Activated T-cell treated with anti-CD3 and anti-CD28 coated beads for 24 hours (primary cell): ENCODE measurements at regions not wholly inside any gene's neighbourhood (a gene's known extent, or its start where the extent isn't known, plus 50 kb on each side); places are given as distances from the start of the nearest gene placed in this dataset.

ENCODE experiments used
- DNase-seq: peaks from one replicate; pipeline ENCODE4 v3.0.0-alpha.2; 2020; ENCODE audit warnings: low read depth

GRCh38 chr11:16685914-16686313 is 52.5 kb upstream of the C11orf58 start:
- DNase-seq = no peak

GRCh38 chr11:16678466-16679116 is 59.9 kb upstream of the C11orf58 start:
- DNase-seq = no peak

DNA sequence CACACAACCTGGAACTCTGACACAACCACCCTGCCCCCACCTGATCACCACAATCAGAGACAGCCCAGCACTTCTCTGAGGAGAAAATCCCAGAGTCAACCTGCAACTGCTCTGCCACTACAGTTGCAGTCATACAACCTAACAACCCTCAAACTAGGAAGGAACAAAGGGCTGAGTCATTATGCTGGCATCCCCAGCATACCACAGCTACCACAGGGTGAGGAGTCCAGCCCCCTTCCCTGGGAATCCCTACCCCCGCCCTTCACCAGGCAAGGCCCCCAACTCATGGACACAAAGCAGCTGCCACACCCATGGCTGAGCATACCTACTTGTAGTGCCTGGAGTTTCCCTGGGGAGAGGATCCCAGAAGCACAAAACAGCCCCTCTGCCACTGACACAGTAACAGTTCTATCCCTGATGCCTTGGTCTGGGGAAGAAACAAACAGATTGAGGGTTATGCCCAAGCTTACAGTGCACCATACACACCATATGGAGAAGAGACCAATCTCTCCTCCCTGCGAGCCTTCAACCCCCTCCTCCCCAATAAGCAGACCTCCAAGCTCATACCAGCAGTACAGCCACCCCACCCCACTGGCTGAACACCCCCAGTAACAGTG is 68.5 kb upstream of the C11orf58 start:
- DNase-seq = no peak

DNA sequence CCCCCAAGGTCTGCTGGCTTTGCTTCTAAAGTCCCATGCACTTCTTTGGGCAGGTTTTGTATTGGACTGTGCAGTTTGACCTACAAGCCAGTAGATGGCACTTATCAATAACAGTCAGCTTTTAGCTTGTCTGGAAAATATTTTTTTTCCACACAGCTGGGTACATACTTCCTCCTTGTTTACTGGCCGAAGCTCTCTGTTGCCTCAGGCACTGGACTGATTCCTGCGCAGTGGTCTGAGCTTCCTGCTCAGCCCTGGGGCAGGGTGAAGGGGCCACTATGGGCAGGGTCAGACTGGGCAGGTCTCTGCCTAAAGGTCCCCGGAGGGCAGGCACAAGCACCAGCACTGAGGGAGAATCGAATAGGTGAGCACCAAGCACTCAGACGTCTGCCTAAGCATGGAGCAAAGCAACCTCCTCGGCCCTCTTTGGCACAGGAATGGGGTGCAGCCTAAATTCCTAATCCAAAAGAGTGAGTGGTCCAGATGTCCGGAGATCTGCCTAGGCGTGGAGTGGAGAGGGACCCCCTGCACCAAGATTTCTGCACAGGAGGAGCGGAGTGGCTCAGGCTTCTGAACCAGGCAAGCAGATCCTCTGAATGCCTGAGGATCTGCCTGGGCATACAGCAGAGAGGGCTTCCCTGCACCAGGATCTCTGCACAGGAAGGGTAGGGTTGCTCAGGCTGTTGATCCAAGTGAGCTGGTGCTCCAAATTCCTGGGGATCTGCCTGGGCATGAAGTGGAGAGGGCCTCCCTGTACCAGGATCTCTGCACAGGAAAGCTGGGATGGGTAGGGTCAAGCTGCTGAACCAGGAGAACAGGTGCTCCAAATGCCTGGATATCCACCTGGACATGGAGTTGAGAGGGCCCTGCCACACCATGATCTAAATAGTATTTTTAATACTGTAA is 105.9 kb upstream of the C11orf58 start:
- no peak for DNase-seq

DNA sequence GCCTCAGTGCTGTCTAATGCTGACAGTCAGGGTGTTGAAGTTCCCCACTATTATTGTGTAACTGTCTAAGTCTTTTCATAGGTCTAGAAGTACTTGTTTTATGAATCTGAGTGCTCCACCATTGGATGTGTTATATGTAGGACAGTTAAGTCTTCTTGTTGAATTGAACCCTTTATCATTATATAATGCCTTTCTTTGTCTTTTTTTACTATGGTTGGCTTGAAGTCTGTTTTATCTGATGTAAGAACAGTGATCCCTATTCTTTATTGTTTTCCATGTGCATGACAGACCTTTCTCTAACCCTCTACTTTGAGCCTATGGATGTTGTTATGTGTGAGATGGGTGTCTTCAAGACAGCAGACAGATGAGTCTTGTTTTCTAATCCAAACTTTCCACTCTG is 107.8 kb upstream of the C11orf58 start:
- DNase-seq = no peak

DNA sequence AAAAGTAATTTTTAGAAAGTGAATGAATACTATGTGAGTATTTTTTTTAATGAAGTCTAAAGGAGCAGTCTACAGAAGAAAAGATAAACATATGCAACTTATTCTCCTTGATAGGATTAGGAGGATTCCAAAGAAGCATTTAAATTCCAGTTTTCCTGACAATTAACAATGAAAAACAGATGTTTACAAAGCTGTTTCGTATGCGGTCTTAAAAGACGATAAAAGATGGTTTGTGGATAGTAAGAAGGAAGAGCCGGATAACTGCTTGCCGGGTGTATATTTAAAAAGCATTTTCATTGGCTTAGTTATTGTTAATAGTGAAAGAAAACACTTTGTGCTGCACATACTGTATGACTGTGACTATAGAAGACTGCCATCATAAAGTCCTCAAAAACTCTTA is 120.0 kb upstream of the C11orf58 start:
- no peak for DNase-seq

DNA sequence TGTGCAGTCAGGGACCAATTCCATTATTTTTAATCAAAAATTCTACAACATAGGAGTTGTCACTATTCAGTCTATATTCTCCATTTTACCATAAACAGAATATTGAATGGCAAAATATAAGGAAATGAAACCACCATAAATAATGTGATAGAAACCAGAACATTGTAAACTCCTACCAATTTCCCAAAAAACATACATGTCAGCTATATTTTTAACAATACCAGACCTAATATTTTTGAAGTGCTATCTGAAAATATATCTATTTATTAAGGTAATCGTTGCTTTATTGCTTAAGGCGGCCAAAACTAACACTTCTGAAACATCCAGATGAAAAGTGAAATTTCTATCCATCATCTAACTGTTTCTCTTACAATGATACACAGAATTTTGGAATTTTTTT is 123.0 kb upstream of the C11orf58 start:
- DNase-seq = no peak

DNA sequence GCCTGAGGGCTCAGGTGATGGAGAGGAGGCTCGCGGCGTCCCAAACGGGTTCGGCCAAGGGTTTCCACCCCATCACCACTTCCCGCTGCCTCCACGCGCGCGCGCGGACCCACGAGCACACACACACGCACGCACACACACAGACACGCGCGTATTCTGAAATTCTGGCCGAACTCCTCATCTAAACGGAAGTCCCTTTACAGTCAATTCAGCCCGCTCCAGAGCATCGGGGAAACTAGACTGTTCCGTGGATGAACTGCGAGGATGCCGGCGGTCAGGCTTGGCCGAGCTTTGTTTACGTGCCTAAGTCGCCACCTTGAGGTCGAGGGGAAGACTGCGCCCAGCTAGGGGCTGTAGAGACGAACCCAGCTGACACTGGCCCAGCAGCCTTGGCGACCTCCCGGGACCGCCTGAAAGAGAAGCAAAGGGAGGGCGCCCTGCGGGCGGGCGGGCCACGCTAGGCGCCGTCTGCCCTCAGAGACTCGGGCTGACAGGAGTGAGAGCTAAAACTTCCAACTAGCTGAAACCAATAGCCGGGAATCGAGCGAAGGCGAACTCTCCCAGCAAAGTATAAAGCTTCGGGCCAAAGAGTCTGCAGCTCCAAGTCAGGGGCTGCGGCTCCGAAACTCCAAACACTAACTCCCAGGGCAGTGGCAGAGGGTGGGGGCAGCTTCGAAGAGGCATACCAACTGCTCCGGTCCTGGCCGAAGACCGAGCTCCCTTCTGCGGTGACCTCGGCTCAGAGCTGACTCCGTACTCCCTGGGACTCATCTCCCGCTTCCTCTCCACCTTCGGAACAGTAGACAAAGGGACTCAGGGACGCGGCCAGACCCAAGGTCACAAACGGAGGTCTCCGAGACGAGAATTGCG is 124.7 kb upstream of the C11orf58 start:
- DNase-seq = peak; percentile 60

DNA sequence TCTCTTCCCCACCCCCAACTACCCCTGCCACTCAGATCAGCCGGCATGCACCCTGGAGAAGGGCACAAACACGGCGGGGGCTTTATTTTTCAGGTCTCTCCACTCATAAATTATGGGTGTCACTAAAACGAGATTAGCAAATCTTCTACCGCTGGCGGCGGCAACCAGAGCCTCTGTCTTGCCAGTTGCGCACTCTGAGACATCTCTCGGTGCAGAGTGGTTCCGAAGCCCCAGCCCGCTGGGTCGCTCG is 125.3 kb upstream of the C11orf58 start:
- no peak for DNase-seq

DNA sequence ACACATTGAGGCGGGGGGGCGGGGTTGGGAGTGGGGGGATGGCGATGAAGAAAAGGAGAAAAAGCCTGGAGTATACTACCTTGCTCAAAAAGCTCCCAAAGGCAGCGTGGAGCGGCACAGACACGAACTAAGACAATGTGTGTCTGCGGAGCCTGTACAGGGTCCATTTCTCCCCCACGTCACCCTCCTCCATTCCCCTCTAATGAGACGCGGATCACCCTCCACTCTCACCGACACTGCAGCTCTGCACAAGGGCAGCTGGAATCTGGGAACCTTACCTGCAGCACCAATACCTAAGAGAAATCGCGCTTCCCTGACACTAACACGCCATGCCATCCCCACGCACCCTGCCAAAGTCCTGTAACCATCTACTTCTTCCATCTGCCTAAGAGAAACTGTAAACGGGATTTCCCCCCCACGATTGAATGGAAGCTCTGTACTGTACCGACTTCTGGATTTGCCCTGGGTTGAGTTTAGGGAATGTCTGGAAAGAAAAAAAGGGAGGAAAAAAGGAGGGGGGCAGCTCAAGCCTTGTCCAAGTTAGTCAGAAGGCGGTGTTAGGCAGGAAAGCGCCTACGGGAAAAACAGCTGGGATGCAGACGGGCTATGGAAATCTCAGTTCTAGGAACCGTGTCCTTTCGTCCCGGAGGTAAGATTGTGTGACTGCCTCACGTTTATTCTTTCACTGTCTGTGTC is 125.7 kb upstream of the C11orf58 start:
- no peak for DNase-seq

- DNase-seq = no peak
These were observed 126.4 kb upstream of the C11orf58 start for GRCh38 chr11:16611926-16612565.

DNA sequence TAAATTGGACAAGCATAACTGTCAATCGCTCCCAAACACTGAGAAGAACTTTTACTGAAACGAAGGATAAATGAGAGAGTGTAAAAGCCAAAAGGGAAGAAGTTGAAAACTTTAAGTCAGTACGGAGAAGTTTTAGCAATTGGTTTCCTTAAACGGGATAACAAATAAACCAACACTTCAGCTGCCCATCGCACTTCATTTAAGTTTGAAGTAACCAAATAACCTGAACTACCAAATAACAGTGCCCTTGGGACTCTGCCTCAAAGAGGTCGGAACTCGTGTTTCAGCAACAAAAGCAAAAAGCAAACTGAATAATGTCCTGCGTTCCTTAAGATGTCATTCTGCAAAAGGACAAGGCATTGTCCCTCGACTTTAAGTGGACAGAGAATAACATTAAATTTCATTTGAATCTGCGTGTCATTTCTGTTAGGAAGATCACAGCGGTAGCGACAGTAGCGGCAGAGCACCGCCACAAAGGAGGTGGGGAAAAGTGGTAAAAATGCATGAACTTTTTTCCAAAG is 127.0 kb upstream of the C11orf58 start:
- DNase-seq = no peak

GRCh38 chr11:16610738-16611388 is 127.6 kb upstream of the C11orf58 start:
- DNase-seq = no peak

GRCh38 chr11:16610213-16610737 is 128.2 kb upstream of the C11orf58 start:
- DNase-seq = no peak

DNA sequence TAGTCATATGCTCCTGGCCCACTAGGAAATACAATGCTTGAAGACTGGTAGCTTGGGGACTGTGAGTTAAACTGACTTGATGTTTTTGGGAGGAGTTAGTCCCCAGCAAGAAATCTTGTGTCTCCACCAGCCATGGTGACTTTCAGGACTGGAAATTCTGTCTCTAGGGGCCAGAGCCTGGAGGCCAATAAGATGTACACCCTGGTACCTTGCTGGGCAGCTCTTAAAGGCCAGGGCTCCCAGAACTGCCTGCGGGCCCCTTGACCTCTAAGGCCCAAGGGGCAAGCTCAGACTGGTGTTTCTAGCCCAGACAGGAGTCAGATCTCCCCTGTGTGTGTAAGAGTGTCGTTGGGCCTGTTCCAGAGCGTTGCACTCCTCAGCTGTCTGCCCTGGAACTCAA is 128.7 kb upstream of the C11orf58 start:
- DNase-seq = no peak

DNA sequence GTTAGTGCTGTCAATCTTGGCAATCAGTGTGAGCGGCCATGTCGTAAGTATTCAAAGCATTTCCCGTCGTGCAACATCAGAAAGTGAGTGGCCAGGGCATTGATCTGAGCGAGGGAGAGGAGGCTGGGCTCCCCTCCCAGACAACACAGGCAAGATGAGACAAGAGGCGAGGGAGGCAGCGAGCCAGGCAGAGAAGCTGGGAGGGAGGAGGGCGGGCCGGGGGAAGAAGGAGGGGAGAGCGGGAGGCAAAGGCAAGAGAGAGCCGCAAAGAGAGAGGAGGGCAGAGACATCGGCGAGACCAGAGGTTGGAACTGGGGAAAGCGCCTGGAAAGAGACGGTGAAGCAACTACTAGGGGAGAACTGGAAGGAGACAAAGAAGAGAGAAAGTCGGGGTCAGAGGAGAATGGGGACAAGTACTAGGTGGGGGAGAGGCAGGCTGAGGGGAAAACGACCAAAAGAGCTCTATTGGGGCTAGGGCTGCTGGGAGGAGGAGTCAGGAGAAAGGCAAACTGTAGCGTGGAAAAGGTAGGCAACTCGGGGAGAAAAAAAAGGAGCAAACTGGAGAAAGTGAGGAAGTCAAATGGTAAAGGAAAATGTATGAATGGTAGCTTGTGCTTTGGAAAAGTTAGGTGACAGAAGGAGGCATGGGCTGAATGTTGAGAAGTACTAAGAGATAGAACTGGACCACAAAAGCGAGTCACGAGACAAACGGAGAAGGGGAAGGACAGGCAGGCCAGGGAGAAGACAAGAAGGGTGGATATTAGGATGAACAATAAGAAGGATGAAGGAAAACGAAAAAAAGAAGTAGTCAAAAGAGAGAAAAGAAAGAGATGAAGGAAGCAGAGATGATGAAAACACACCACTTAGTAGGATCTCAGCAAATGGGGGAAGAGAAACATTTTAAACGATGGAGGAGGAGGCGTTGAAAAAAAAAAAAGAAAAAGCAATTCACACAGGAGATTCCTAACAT is 130.5 kb upstream of the C11orf58 start:
- no peak for DNase-seq

DNA sequence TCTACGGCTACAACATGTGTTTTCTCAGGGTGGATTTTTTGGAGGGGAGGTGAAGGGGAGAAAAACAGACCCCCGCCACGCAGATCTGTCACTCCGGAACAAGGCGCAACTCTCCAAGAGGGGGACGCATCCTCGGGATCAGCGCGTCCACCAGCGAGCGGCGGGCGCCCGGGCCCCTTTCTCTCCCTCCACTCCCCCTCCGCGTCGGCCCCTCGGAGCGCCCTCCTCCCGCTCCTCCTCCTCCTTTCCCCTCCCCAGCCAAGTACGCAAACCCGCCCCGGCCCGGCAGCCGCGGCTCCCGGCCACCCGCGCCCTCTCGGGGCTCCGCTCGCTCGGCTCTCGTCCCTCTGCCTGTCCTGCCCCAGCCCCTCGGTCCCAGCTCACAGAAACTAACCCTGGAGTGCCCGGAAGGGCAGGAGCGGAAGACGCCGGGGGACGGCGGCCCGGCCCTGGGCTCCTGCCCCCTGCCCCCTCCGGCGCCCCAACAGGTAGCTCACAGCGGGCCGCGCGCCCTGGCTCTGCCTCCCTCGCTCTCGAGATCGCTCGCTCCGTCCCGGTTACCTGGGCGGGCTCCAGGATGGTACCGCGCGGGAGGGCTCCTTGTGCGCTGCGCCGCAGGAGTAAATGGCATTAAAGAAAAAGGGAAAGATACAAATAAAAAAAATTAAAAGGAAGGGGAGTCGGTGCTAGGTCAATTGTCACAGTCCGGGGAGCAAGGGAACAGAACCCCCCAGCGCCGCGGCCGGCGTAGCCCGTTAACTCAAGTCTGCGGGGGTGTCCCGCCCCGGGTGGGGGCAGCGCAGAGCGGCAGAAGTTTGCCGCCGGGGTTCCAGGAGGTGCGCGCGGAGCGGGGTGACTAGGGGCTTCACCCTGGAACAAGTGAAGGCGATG is 131.4 kb upstream of the C11orf58 start:
- DNase-seq = no peak
